ENCODE measurements at regions not wholly inside any gene's neighbourhood (a gene's known extent, or its start where the extent isn't known, plus 50 kb on each side); places are given as distances from the start of the nearest gene placed in this dataset.
"Not testable (repeated sequence)": the region's sequence is repeated elsewhere in the genome, so short reads cannot be mapped to it uniquely, and the experiment has no call there.

GRCh38 chr5:51159164-51159563, 224.1 kb upstream of the ISL1 start:
- ATAC-seq (no peak), DNase-seq (ENCODE audit: low spot score) (no peak)

GRCh38 chr5:51159606-51160005, 223.6 kb upstream of the ISL1 start:
- DNase-seq (ENCODE audit: low spot score): no peak
- no peak for ATAC-seq

- DNase-seq (ENCODE audit: low spot score) (no peak), ATAC-seq (no peak)
Observed at GRCh38 chr5:51162245-51162644, 221.0 kb upstream of the ISL1 start.

GRCh38 chr5:51165621-51166020, 217.6 kb upstream of the ISL1 start:
- not testable (repeated sequence) for ATAC-seq; DNase-seq (ENCODE audit: low spot score)

- ATAC-seq: no peak
- no peak for DNase-seq (ENCODE audit: low spot score)
Observed at GRCh38 chr5:51172903-51173626, 210.2 kb upstream of the ISL1 start.

GRCh38 chr5:51181208-51181894, 201.9 kb upstream of the ISL1 start:
- ATAC-seq: no peak
- DNase-seq (ENCODE audit: low spot score): no peak

GRCh38 chr5:51185850-51186329, 197.4 kb upstream of the ISL1 start:
- DNase-seq (ENCODE audit: low spot score): no peak

GRCh38 chr5:51188001-51188591, 195.2 kb upstream of the ISL1 start:
- DNase-seq (ENCODE audit: low spot score) (no peak), ATAC-seq (no peak)

More at GRCh38 chr5:51185850-51186329, 197.4 kb upstream of the ISL1 start:
- no peak for ATAC-seq

- DNase-seq (ENCODE audit: low spot score): no peak
- no peak for ATAC-seq
Observed at GRCh38 chr5:51194671-51195070, 188.6 kb upstream of the ISL1 start.

GRCh38 chr5:51201024-51201423, 182.2 kb upstream of the ISL1 start:
- DNase-seq (ENCODE audit: low spot score) (no peak), ATAC-seq (no peak)

GRCh38 chr5:51201708-51202107, 181.5 kb upstream of the ISL1 start:
- ATAC-seq (no peak), DNase-seq (ENCODE audit: low spot score) (no peak)

GRCh38 chr5:51202161-51202560, 181.1 kb upstream of the ISL1 start:
- DNase-seq (ENCODE audit: low spot score): no peak
- ATAC-seq: peak; percentile 26

GRCh38 chr5:51203598-51203997, 179.7 kb upstream of the ISL1 start:
- DNase-seq (ENCODE audit: low spot score) (no peak), ATAC-seq (no peak)

GRCh38 chr5:51208296-51208695, 175.0 kb upstream of the ISL1 start:
- ATAC-seq (no peak), DNase-seq (ENCODE audit: low spot score) (no peak)

- DNase-seq (ENCODE audit: low spot score) (no peak), ATAC-seq (no peak)
Observed at GRCh38 chr5:51214746-51215145, 168.5 kb upstream of the ISL1 start.

- ATAC-seq (peak; percentile 79), DNase-seq (ENCODE audit: low spot score) (no peak)
Observed at GRCh38 chr5:51225789-51226742, 157.2 kb upstream of the ISL1 start.

GRCh38 chr5:51227963-51228470, 155.2 kb upstream of the ISL1 start:
- DNase-seq (ENCODE audit: low spot score) (no peak), ATAC-seq (no peak)

- ATAC-seq: no peak
- DNase-seq (ENCODE audit: low spot score): no peak
Observed at GRCh38 chr5:51230336-51230735, 152.9 kb upstream of the ISL1 start.

GRCh38 chr5:51242456-51242855, 140.8 kb upstream of the ISL1 start:
- no peak for ATAC-seq
- no peak for DNase-seq (ENCODE audit: low spot score)

GRCh38 chr5:51250957-51251356, 132.3 kb upstream of the ISL1 start:
- ATAC-seq; DNase-seq (ENCODE audit: low spot score): not testable (repeated sequence)

GRCh38 chr5:51271261-51271660, 112.0 kb upstream of the ISL1 start:
- no peak for ATAC-seq
- no peak for DNase-seq (ENCODE audit: low spot score)

Measured in left lobe of liver (tissue), 2 donors.